A549 (cell line): ENCODE measurements at regions not wholly inside any gene's neighbourhood (a gene's known extent, or its start where the extent isn't known, plus 50 kb on each side); places are given as distances from the start of the nearest gene placed in this dataset.

ENCODE experiments used
- ATAC-seq, 2 experiments: fragments of 200-7000 bp in 1 of 2; fragments of >200 bp in 1 of 2; cut with Nextera tagmentation in 1 of 2; cut with Tn5 transposase in 1 of 2; 3 replicates each; pipeline versions ENCODE4 v1.8.0 to v1.9.1; 2018 to 2020; ENCODE audit warnings: mild to moderate bottlenecking in 1 of 2, moderate library complexity in 1 of 2
- CTCF ChIA-PET: fragments of 300-600 bp; sonication (Branson Sonifier 250); formaldehyde crosslinking; extraction: SDS; loops from one replicate; lab custom pipeline; 2021; ENCODE audit warnings: antibody characterized with exemption, inconsistent platforms; lab: Yijun Ruan, JAX
- POLR2A ChIA-PET: fragments of 350-600 bp; formaldehyde crosslinking; extraction: SDS; loops from one replicate; lab custom pipeline; 2021; ENCODE audit warnings: antibody characterized with exemption, inconsistent platforms; lab: Yijun Ruan, JAX
- DNase-seq, 2 experiments: peaks; one replicate each; pipeline versions ENCODE4 v3.0.0 to v3.0.0-alpha.2; 2011 to 2016; ENCODE audit warnings: low read depth in 1 of 2, low spot score in 1 of 2
- FAIRE-seq: peaks from 2 replicates; lab custom pipeline; 2011; peaks lifted over from hg19 to GRCh38; lab: Jason Lieb, UNC
- H3K27ac ChIP-seq, 2 experiments: fragments of >200 bp; sonication (Bioruptor Twin); formaldehyde crosslinking; 3 replicates each; pipeline ENCODE4 v1.5.1; 2016 to 2017
- H3K4me1 ChIP-seq: fragments of >200 bp; sonication (Bioruptor Twin); formaldehyde crosslinking; 3 replicates; pipeline ENCODE4 v1.6.1; 2016
- H3K4me2 ChIP-seq: fragments of >200 bp; sonication (Bioruptor Twin); formaldehyde crosslinking; 3 replicates; pipeline ENCODE4 v1.6.1; 2016
- H3K4me3 ChIP-seq: fragments of >200 bp; sonication (Bioruptor Twin); formaldehyde crosslinking; 3 replicates; pipeline ENCODE4 v1.5.1; 2016
- H3K9me3 ChIP-seq: fragments of >200 bp; sonication (Bioruptor Twin); formaldehyde crosslinking; 3 replicates; pipeline ENCODE4 v1.6.1; 2016
- CHD2 ChIP-seq: fragments of 150-350 bp; IDR thresholded peaks from 2 replicates; pipeline ENCODE4 v1.6.1; 2014; ENCODE audit warnings: low read length; ENCODE audit not compliant: partially characterized antibody
- E2F6 ChIP-seq: IDR thresholded peaks from 2 replicates; pipeline ENCODE4 v1.6.1; 2012; ENCODE audit warnings: low read depth, borderline replicate concordance
- EHF ChIP-seq: fragments of 250-450 bp; sonication (Bioruptor Pico); IDR thresholded peaks from 2 replicates; pipeline ENCODE4 v1.5.0; 2020; ENCODE audit warnings: mild to moderate bottlenecking
- EP300 ChIP-seq, 2 experiments: fragments of >200 bp; sonication (Bioruptor Twin); formaldehyde crosslinking; IDR thresholded peaks; 2 replicates in 1 of 2; 3 replicates in 1 of 2; pipeline ENCODE4 v1.6.1; 2016 to 2017
- FOSB ChIP-seq: fragments of 250-450 bp; sonication (Bioruptor Pico); IDR thresholded peaks from 2 replicates; pipeline ENCODE4 v1.5.0; 2020; ENCODE audit warnings: mild to moderate bottlenecking, moderate library complexity
- FOXS1 ChIP-seq: fragments of 250-450 bp; sonication (Bioruptor Pico); IDR thresholded peaks from 2 replicates; pipeline ENCODE4 v1.5.0; 2020; ENCODE audit warnings: mild to moderate bottlenecking, moderate library complexity
- GATA3 ChIP-seq: IDR thresholded peaks from 2 replicates; pipeline ENCODE4 v1.6.1; 2012; ENCODE audit warnings: borderline replicate concordance
- HDAC2 ChIP-seq: fragments of 200-600 bp; sonication (generic); IDR thresholded peaks from 2 replicates; pipeline ENCODE4 v1.6.1; 2016
- HES2 ChIP-seq: fragments of >200 bp; sonication (Bioruptor Twin); formaldehyde crosslinking; IDR thresholded peaks from 2 replicates; pipeline ENCODE4 v1.6.1; 2016
- HEYL ChIP-seq: fragments of 250-450 bp; sonication (Bioruptor Pico); IDR thresholded peaks from 2 replicates; pipeline ENCODE4 v1.8.0; 2021; ENCODE audit warnings: mild to moderate bottlenecking, moderate library complexity
- HOXB5 ChIP-seq: fragments of 250-450 bp; sonication (Bioruptor Pico); IDR thresholded peaks from 2 replicates; pipeline ENCODE4 v1.5.0; 2020; ENCODE audit warnings: mild to moderate bottlenecking, moderate library complexity
- JUN ChIP-seq, 2 experiments: fragments of >200 bp; sonication (Bioruptor Twin); formaldehyde crosslinking; IDR thresholded peaks; 2 replicates in 1 of 2; 3 replicates in 1 of 2; pipeline ENCODE4 v1.6.1; 2016 to 2017
- JUNB ChIP-seq: fragments of >200 bp; sonication (Bioruptor Twin); formaldehyde crosslinking; IDR thresholded peaks from 2 replicates; pipeline ENCODE4 v1.6.1; 2016
- MAZ ChIP-seq: fragments of 150-350 bp; IDR thresholded peaks from 2 replicates; pipeline ENCODE4 v1.6.1; 2014; ENCODE audit warnings: antibody characterized with exemption, low read depth, low read length, borderline replicate concordance
- NFE2L2 ChIP-seq: fragments of 150-350 bp; conservative IDR thresholded peaks from 2 replicates; pipeline ENCODE4 v1.6.1; 2014; ENCODE audit warnings: low read length
- PBX3 ChIP-seq: IDR thresholded peaks from 2 replicates; pipeline ENCODE4 v1.6.1; 2012
- PHF8 ChIP-seq: fragments of 200-600 bp; sonication (generic); IDR thresholded peaks from 2 replicates; pipeline ENCODE4 v1.6.1; 2016; ENCODE audit warnings: low read depth, mild to moderate bottlenecking, antibody characterized with exemption, moderate library complexity, borderline replicate concordance
- POLR2A ChIP-seq: IDR thresholded peaks from 2 replicates; pipeline ENCODE4 v1.6.1; 2012; ENCODE audit warnings: mild to moderate bottlenecking, low read length
- RARB ChIP-seq: fragments of 250-450 bp; sonication (Bioruptor Pico); IDR thresholded peaks from 2 replicates; pipeline ENCODE4 v1.8.0; 2021; ENCODE audit warnings: mild to moderate bottlenecking, moderate library complexity
- RCOR1 ChIP-seq: fragments of 150-350 bp; IDR thresholded peaks from 2 replicates; pipeline ENCODE4 v1.6.1; 2014; ENCODE audit warnings: antibody characterized with exemption, low read length, low read depth
- REST ChIP-seq: fragments of 200-600 bp; sonication (generic); IDR thresholded peaks from 2 replicates; pipeline ENCODE4 v1.6.1; 2016; ENCODE audit warnings: antibody characterized with exemption, mild to moderate bottlenecking, moderate library complexity
- RFX5 ChIP-seq: fragments of 450-650 bp; IDR thresholded peaks from 2 replicates; pipeline ENCODE4 v1.7.1; 2014; ENCODE audit warnings: antibody characterized with exemption, mild to moderate bottlenecking, moderate library complexity
- TFCP2L1 ChIP-seq: fragments of 250-450 bp; sonication (Bioruptor Pico); IDR thresholded peaks from 2 replicates; pipeline ENCODE4 v1.5.0; 2021; ENCODE audit warnings: mild to moderate bottlenecking
- ZFP36 ChIP-seq: fragments of 450-650 bp; IDR thresholded peaks from 2 replicates; pipeline ENCODE4 v1.6.1; 2014; ENCODE audit warnings: borderline replicate concordance; ENCODE audit not compliant: partially characterized antibody
- ZSCAN20 ChIP-seq: fragments of 250-450 bp; sonication (Bioruptor Pico); IDR thresholded peaks from 2 replicates; pipeline ENCODE4 v1.8.0; 2022; ENCODE audit warnings: mild to moderate bottlenecking, moderate library complexity
- WGBS: methylation state at CpG from one replicate; pipeline ENCODE4 v1.1.6; 2017; ENCODE audit errors: missing lambda C conversion rate; 5-methylcytosine and 5-hydroxymethylcytosine counted together

- H3K4me1 ChIP-seq = no peaks in the 10 kb centered on the region
- DNase-seq = no peak
- no peak for FAIRE-seq
- no peak overlapping the region for H3K4me3 ChIP-seq
- WGBS = 63% methylated on average over 2 of the region's 2 CpGs
- no peak overlapping the region for H3K27ac ChIP-seq
- ATAC-seq = no peak
- CTCF ChIA-PET = no interaction called here
- POLR2A ChIA-PET = no interaction called here
- TF ChIP-seq E2F6 = no peak
- TF ChIP-seq HOXB5 (CRISPR knock-in tag) = no peak
- no peak for TF ChIP-seq MAZ
- TF ChIP-seq JUNB = no peak
- TF ChIP-seq FOXS1 (CRISPR knock-in tag) = no peak
- TF ChIP-seq PBX3 = no peak
- no peak for TF ChIP-seq NFE2L2
- no peak for TF ChIP-seq FOSB (CRISPR knock-in tag)
- no peak for TF ChIP-seq HDAC2
- TF ChIP-seq, all 56 proteins: peak for 0
- H3K9me3 ChIP-seq = no peaks in the 10 kb centered on the region; the same call in 2 of the 3 replicates
- no peak overlapping the region for H3K4me2 ChIP-seq
These were observed 890.2 kb upstream of the ZEB2 start for GRCh38 chr2:145410086-145410485.

GRCh38 chr2:145408980-145409379 is 889.1 kb upstream of the ZEB2 start:
- Histone ChIP-seq H3K4me2 (no peak overlapping the region), H3K4me1 (no peaks in the 10 kb centered on the region), H3K27ac (no peak overlapping the region), H3K4me3 (no peak overlapping the region), H3K9me3 (no peaks in the 10 kb centered on the region)
- ChIA-PET CTCF (no interaction called here), POLR2A (no interaction called here)
- TF ChIP-seq REST = no peak
- TF ChIP-seq HEYL (CRISPR knock-in tag) = no peak
- no peak for TF ChIP-seq TFCP2L1 (CRISPR knock-in tag)
- TF ChIP-seq PHF8 = no peak
- no peak for TF ChIP-seq EHF
- no peak for TF ChIP-seq RARB (CRISPR knock-in tag)
- TF ChIP-seq GATA3 = no peak
- no peak for TF ChIP-seq HES2
- TF ChIP-seq HDAC2 = no peak
- TF ChIP-seq EP300 (IDR thresholded peaks at IDR 0.05) = no peak
- no peak for TF ChIP-seq JUN (IDR thresholded peaks at IDR 0.05)
- TF ChIP-seq RFX5 = no peak
- TF ChIP-seq ZSCAN20 = no peak
- TF ChIP-seq PBX3 = no peak
- no peak for TF ChIP-seq RCOR1
- no peak for TF ChIP-seq POLR2A
- TF ChIP-seq CHD2 = no peak
- TF ChIP-seq ZFP36 = no peak
- no peak for TF ChIP-seq JUNB
- FAIRE-seq (no peak), ATAC-seq (no peak), DNase-seq (no peak)
